ENCODE measurements at regions not wholly inside any gene's neighbourhood (a gene's known extent, or its start where the extent isn't known, plus 50 kb on each side); places are given as distances from the start of the nearest gene placed in this dataset.

DNA sequence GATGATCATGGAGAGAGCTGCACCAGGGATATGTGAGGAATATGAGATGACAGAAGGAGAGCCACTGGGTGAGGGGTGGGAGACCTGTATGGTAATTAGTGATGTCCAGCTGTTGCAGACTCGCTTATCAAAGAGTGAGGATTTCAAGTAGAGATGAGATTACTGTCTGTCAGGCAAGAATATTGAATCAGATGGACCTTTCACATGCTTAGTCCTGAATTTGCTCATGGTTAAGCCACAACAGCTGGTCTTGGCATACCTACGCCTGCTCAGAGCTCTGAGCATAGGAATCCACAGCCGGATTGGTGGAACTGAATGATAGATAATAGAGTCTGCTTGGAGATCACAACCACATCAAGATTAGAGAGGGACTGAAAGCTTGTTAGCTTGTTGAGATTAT, 115.2 kb upstream of the ARHGAP5 start:
- TF ChIP-seq EZH2 (IDR thresholded peaks at IDR 0.05; ENCODE audit: borderline replicate concordance) (no peak), EZH2phosphoT487 (IDR thresholded peaks at IDR 0.05; ENCODE audit: low read depth, severe bottlenecking, unreplicated experiment) (no peak)
- TF ChIP-seq, protein P1, sequence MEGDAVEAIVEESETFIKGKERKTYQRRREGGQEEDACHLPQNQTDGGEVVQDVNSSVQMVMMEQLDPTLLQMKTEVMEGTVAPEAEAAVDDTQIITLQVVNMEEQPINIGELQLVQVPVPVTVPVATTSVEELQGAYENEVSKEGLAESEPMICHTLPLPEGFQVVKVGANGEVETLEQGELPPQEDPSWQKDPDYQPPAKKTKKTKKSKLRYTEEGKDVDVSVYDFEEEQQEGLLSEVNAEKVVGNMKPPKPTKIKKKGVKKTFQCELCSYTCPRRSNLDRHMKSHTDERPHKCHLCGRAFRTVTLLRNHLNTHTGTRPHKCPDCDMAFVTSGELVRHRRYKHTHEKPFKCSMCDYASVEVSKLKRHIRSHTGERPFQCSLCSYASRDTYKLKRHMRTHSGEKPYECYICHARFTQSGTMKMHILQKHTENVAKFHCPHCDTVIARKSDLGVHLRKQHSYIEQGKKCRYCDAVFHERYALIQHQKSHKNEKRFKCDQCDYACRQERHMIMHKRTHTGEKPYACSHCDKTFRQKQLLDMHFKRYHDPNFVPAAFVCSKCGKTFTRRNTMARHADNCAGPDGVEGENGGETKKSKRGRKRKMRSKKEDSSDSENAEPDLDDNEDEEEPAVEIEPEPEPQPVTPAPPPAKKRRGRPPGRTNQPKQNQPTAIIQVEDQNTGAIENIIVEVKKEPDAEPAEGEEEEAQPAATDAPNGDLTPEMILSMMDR (IDR thresholded peaks at IDR 0.05; ENCODE audit: poor library complexity): no peak
- no peak overlapping the region for H3K27ac ChIP-seq
- H3K4me2 ChIP-seq: no peak overlapping the region
- H2AFZ ChIP-seq: no peak overlapping the region
- peaks cover 19% of the 10 kb centered on the region for H3K4me1 ChIP-seq (ENCODE audit: insufficient read depth)
- no peaks in the 10 kb centered on the region for H3K79me2 ChIP-seq
- no peak for DNase-seq (ENCODE audit: low spot score)
- no peaks in the 10 kb centered on the region for H3K9me3 ChIP-seq (ENCODE audit: low read depth)
- WGBS (ENCODE audit: low lambda C conversion rate, missing lambda C conversion rate): 69% methylated on average over 3 of the region's 3 CpGs
- H3K27me3 ChIP-seq: no peaks in the 10 kb centered on the region
- H3K36me3 ChIP-seq (replicated peaks; ENCODE audit: insufficient read depth, low read depth): no peaks in the 10 kb centered on the region
- no peaks in the 10 kb centered on the region for H4K20me1 ChIP-seq (ENCODE audit: insufficient read depth, poor library complexity, severe bottlenecking)
- no peaks in the 10 kb centered on the region for H3K9me2 ChIP-seq (replicated peaks; ENCODE audit: insufficient read depth)
- no peak overlapping the region for H3K4me3 ChIP-seq

DNA sequence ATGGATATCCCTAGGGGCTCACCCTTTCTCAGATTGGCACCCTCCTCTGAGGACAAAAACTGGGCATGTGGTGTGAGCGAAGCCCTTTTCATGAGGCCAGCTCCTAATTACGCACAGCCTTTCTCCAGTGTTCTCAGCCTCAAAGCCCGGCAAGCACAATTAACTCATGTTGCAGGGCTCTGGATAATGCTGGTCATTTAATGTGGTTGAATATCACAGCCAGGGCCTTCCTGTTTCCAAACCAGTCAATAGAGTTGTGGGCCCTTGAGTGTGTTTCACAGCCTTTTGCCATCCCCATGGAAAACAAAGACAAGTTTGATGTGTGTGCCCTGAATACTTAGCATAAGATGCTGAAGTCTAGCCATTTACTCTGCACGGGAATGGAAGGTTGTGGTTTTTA, 114.2 kb upstream of the ARHGAP5 start:
- H3K36me3 ChIP-seq (replicated peaks; ENCODE audit: insufficient read depth, low read depth): no peaks in the 10 kb centered on the region
- no peak overlapping the region for H3K27ac ChIP-seq
- WGBS (ENCODE audit: low lambda C conversion rate, missing lambda C conversion rate): 90% methylated on average over 4 of the region's 4 CpGs
- no peaks in the 10 kb centered on the region for H3K27me3 ChIP-seq
- no peak overlapping the region for H2AFZ ChIP-seq
- H3K4me2 ChIP-seq: no peak overlapping the region
- H4K20me1 ChIP-seq (ENCODE audit: insufficient read depth, poor library complexity, severe bottlenecking): no peaks in the 10 kb centered on the region
- H3K4me1 ChIP-seq (ENCODE audit: insufficient read depth): peaks cover 30% of the 10 kb centered on the region
- no peaks in the 10 kb centered on the region for H3K9me2 ChIP-seq (replicated peaks; ENCODE audit: insufficient read depth)
- H3K79me2 ChIP-seq: no peaks in the 10 kb centered on the region
- no peak for DNase-seq (ENCODE audit: low spot score)
- no peaks in the 10 kb centered on the region for H3K9me3 ChIP-seq (ENCODE audit: low read depth)
- no peak overlapping the region for H3K4me3 ChIP-seq
- no peak for TF ChIP-seq EZH2phosphoT487 (IDR thresholded peaks at IDR 0.05; ENCODE audit: low read depth, severe bottlenecking, unreplicated experiment)
- TF ChIP-seq EZH2 (IDR thresholded peaks at IDR 0.05; ENCODE audit: borderline replicate concordance): no peak
- TF ChIP-seq, protein P1 (IDR thresholded peaks at IDR 0.05; ENCODE audit: poor library complexity): no peak

DNA sequence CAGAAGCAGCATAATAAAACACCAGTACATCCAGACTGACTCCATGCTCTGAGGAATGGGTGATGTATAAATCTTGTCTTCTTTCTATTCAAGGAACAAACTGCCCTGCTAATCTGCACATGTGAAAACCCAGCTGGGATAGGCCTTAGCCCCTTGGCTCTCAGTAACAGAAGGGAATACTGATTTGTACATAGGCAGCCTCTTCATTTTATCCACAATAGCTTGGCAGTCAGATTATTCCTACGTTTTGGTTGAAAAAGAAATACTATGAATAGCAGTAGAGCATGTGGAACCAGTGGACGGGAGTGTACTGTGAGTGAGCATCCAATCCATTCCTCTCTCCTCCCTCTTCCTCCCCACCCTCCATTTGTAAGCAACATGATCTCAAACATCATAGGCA, 113.5 kb upstream of the ARHGAP5 start:
- Histone ChIP-seq H2AFZ (no peak overlapping the region), H3K9me3 (ENCODE audit: low read depth) (no peaks in the 10 kb centered on the region), H3K4me1 (ENCODE audit: insufficient read depth) (peaks cover 36% of the 10 kb centered on the region), H3K4me2 (no peak overlapping the region), H4K20me1 (ENCODE audit: insufficient read depth, poor library complexity, severe bottlenecking) (no peaks in the 10 kb centered on the region), H3K4me3 (no peak overlapping the region), H3K79me2 (no peaks in the 10 kb centered on the region), H3K27ac (no peak overlapping the region), H3K36me3 (replicated peaks; ENCODE audit: insufficient read depth, low read depth) (no peaks in the 10 kb centered on the region), H3K27me3 (no peaks in the 10 kb centered on the region), H3K9me2 (replicated peaks; ENCODE audit: insufficient read depth) (no peaks in the 10 kb centered on the region)
- TF ChIP-seq, protein P1 (IDR thresholded peaks at IDR 0.05; ENCODE audit: poor library complexity): no peak
- TF ChIP-seq EZH2phosphoT487 (IDR thresholded peaks at IDR 0.05; ENCODE audit: low read depth, severe bottlenecking, unreplicated experiment): no peak
- TF ChIP-seq EZH2 (IDR thresholded peaks at IDR 0.05; ENCODE audit: borderline replicate concordance): no peak
- no peak for DNase-seq (ENCODE audit: low spot score)
- WGBS (ENCODE audit: low lambda C conversion rate, missing lambda C conversion rate): 87% methylated on average over 2 of the region's 2 CpGs

DNA sequence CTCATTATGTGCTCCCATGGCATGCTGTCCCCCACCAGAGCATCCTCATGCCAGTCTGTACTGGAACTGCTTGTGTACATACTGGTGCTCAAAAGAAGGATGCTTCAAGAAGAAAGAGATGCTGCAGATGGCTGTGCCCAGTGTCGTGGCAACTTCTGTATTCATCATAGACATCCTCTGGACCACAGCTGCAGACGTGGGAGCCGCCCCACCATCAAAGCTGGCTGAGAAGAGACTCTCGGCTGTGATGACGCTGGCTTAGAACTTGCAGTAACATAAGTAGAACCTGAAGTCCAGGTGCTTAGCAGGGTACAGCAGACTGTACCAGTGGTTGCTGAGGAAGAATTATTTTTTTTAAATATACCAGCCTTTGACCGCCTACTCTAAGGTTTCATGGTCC, 112.6 kb upstream of the ARHGAP5 start:
- peaks cover 43% of the 10 kb centered on the region for H3K4me1 ChIP-seq (ENCODE audit: insufficient read depth)
- TF ChIP-seq EZH2phosphoT487 (IDR thresholded peaks at IDR 0.05; ENCODE audit: low read depth, severe bottlenecking, unreplicated experiment) (no peak), EZH2 (IDR thresholded peaks at IDR 0.05; ENCODE audit: borderline replicate concordance) (no peak)
- TF ChIP-seq, protein P1 (IDR thresholded peaks at IDR 0.05; ENCODE audit: poor library complexity): no peak
- H3K27ac ChIP-seq: no peak overlapping the region
- H2AFZ ChIP-seq: no peak overlapping the region
- H3K36me3 ChIP-seq (replicated peaks; ENCODE audit: insufficient read depth, low read depth): no peaks in the 10 kb centered on the region
- H3K27me3 ChIP-seq: no peaks in the 10 kb centered on the region
- no peak for DNase-seq (ENCODE audit: low spot score)
- no peaks in the 10 kb centered on the region for H3K9me2 ChIP-seq (replicated peaks; ENCODE audit: insufficient read depth)
- no peak overlapping the region for H3K4me2 ChIP-seq
- H3K79me2 ChIP-seq: no peaks in the 10 kb centered on the region
- no peaks in the 10 kb centered on the region for H3K9me3 ChIP-seq (ENCODE audit: low read depth)
- WGBS (ENCODE audit: low lambda C conversion rate, missing lambda C conversion rate): 96% methylated on average over 6 of the region's 6 CpGs
- no peak overlapping the region for H3K4me3 ChIP-seq
- H4K20me1 ChIP-seq (ENCODE audit: insufficient read depth, poor library complexity, severe bottlenecking): no peaks in the 10 kb centered on the region
